OCI-LY1 (cell line): ENCODE measurements at regions not wholly inside any gene's neighbourhood (a gene's known extent, or its start where the extent isn't known, plus 50 kb on each side); places are given as distances from the start of the nearest gene placed in this dataset.

Source experiments
- H2AFZ ChIP-seq: fragments of 200-600 bp; sonication (generic), shearing (Covaris generic); 2 replicates; pipeline ENCODE4 v1.6.0; 2014; ENCODE audit warnings: antibody characterized with exemption, mild to moderate bottlenecking, low read length
- H3F3A ChIP-seq: fragments of 200-600 bp; sonication (generic), shearing (Covaris generic); 2 replicates; pipeline ENCODE4 v1.6.0; 2014; ENCODE audit warnings: mild to moderate bottlenecking, antibody characterized with exemption, low read length, moderate library complexity; ENCODE audit not compliant: insufficient read depth
- H3K27ac ChIP-seq: fragments of 200-600 bp; sonication (generic); 2 replicates; pipeline ENCODE4 v1.5.1; 2014; ENCODE audit warnings: low read length, mixed run types, mild to moderate bottlenecking, low read depth; ENCODE audit not compliant: poor library complexity, severe bottlenecking
- H3K27me3 ChIP-seq: fragments of 200-600 bp; sonication (generic); 2 replicates; pipeline ENCODE4 v1.6.0; 2014; ENCODE audit warnings: antibody characterized with exemption, mild to moderate bottlenecking, low read length, moderate library complexity; ENCODE audit not compliant: insufficient read depth
- H3K36me3 ChIP-seq: fragments of 200-600 bp; sonication (generic); 2 replicates; pipeline ENCODE4 v1.6.1; 2014; ENCODE audit warnings: mild to moderate bottlenecking, antibody characterized with exemption, low read length, moderate library complexity, mixed read lengths; ENCODE audit not compliant: insufficient read depth
- H3K4me1 ChIP-seq: fragments of 200-600 bp; sonication (generic); 2 replicates; pipeline ENCODE4 v1.5.1; 2014; ENCODE audit warnings: mild to moderate bottlenecking, low read length, moderate library complexity; ENCODE audit not compliant: insufficient read depth, severe bottlenecking
- H3K4me2 ChIP-seq: fragments of 200-600 bp; sonication (generic), shearing (Covaris generic); 2 replicates; pipeline ENCODE4 v1.6.1; 2014; ENCODE audit warnings: low read length
- H3K4me3 ChIP-seq: fragments of 200-600 bp; sonication (generic); 2 replicates; pipeline ENCODE4 v1.5.1; 2014; ENCODE audit warnings: low read length, low read depth, mild to moderate bottlenecking, mixed read lengths; ENCODE audit not compliant: poor library complexity, severe bottlenecking
- H3K79me2 ChIP-seq: fragments of 200-600 bp; shearing (Covaris generic); 2 replicates; pipeline ENCODE4 v1.6.1; 2016; ENCODE audit warnings: mixed run types, low read length, mixed read lengths; ENCODE audit not compliant: insufficient read depth
- H3K9ac ChIP-seq: fragments of 200-600 bp; sonication (generic), shearing (Covaris generic); 2 replicates; pipeline ENCODE4 v1.6.1; 2014; ENCODE audit warnings: mild to moderate bottlenecking, low read length, mixed read lengths
- H3K9me2 ChIP-seq: fragments of 200-600 bp; sonication (generic), shearing (Covaris generic); 2 replicates; pipeline ENCODE4 v1.6.1; 2014; ENCODE audit warnings: low read depth, mild to moderate bottlenecking, low read length, mixed read lengths
- H3K9me3 ChIP-seq: fragments of 200-600 bp; shearing (Covaris generic); 2 replicates; pipeline ENCODE4 v1.6.1; 2014; ENCODE audit warnings: low read length, mixed read lengths
- H4K20me1 ChIP-seq: fragments of 200-600 bp; sonication (generic), shearing (Covaris generic); 2 replicates; pipeline ENCODE4 v1.6.0; 2016; ENCODE audit warnings: mild to moderate bottlenecking, low read length; ENCODE audit not compliant: insufficient read depth
- CTCF ChIP-seq: fragments of 200-600 bp; sonication (generic), shearing (Covaris generic); IDR thresholded peaks from 2 replicates; pipeline ENCODE4 v1.5.1; 2017; ENCODE audit warnings: mild to moderate bottlenecking, antibody characterized with exemption, low read length, moderate library complexity, mixed read lengths
- EZH2 ChIP-seq: fragments of 200-600 bp; sonication (generic), shearing (Covaris generic); IDR thresholded peaks from 2 replicates; pipeline ENCODE4 v1.8.0; 2017; ENCODE audit warnings: borderline replicate concordance, mixed run types, mild to moderate bottlenecking, antibody characterized with exemption, low read length, moderate library complexity, mixed read lengths

GRCh38 chr13:31042481-31043165, 110.2 kb downstream of the TEX26 start:
- Histone ChIP-seq H3K4me2 (no peak overlapping the region), H3K36me3 (no peaks in the 10 kb centered on the region), H3K4me1 (peaks cover 4% of the 10 kb centered on the region), H3K27me3 (no peaks in the 10 kb centered on the region), H2AFZ (no peak overlapping the region), H3K9me2 (no peaks in the 10 kb centered on the region), H3F3A (no peaks in the 10 kb centered on the region), H3K9ac (no peak overlapping the region), H3K27ac (no peak overlapping the region), H3K79me2 (no peaks in the 10 kb centered on the region), H4K20me1 (no peaks in the 10 kb centered on the region), H3K4me3 (no peak overlapping the region), H3K9me3 (no peaks in the 10 kb centered on the region)
- TF ChIP-seq CTCF, result no peak
- no peak for TF ChIP-seq EZH2

GRCh38 chr13:31042049-31042448, 109.6 kb downstream of the TEX26 start:
- Histone ChIP-seq H4K20me1 (no peaks in the 10 kb centered on the region), H3K27me3 (no peaks in the 10 kb centered on the region), H3K79me2 (no peaks in the 10 kb centered on the region), H3K36me3 (no peaks in the 10 kb centered on the region), H3K9me2 (no peaks in the 10 kb centered on the region), H3K9ac (no peak overlapping the region), H3K4me1 (peaks cover 4% of the 10 kb centered on the region), H3K4me2 (no peak overlapping the region), H3K27ac (no peak overlapping the region), H3K9me3 (no peaks in the 10 kb centered on the region), H2AFZ (no peak overlapping the region), H3K4me3 (no peak overlapping the region), H3F3A (no peaks in the 10 kb centered on the region)
- no peak for TF ChIP-seq EZH2
- no peak for TF ChIP-seq CTCF

- no peak overlapping the region for H3K4me2 ChIP-seq
- no peak overlapping the region for H3K4me3 ChIP-seq
- no peaks in the 10 kb centered on the region for H4K20me1 ChIP-seq
- no peaks in the 10 kb centered on the region for H3K36me3 ChIP-seq
- no peaks in the 10 kb centered on the region for H3K79me2 ChIP-seq
- H3K9ac ChIP-seq, result no peak overlapping the region
- TF ChIP-seq EZH2 (no peak), CTCF (no peak)
- no peak overlapping the region for H2AFZ ChIP-seq
- H3K9me2 ChIP-seq, result no peaks in the 10 kb centered on the region
- H3F3A ChIP-seq, result no peaks in the 10 kb centered on the region
- H3K9me3 ChIP-seq, result no peaks in the 10 kb centered on the region
- no peaks in the 10 kb centered on the region for H3K27me3 ChIP-seq
- H3K27ac ChIP-seq, result no peak overlapping the region
- H3K4me1 ChIP-seq, result peaks cover 4% of the 10 kb centered on the region
Observed at GRCh38 chr13:31038834-31039552, 106.5 kb downstream of the TEX26 start.
